HepG2 (cell line): ENCODE measurements at regions not wholly inside any gene's neighbourhood (a gene's known extent, or its start where the extent isn't known, plus 50 kb on each side); places are given as distances from the start of the nearest gene placed in this dataset.

Experiments used
- CREM ChIP-seq, 2 experiments: sonication (generic) in 1 of 2; formaldehyde crosslinking in 1 of 2; IDR thresholded peaks; 2 replicates each; pipeline versions ENCODE4 v1.4.0 to v1.6.1; 2016 to 2020; ENCODE audit warnings: antibody characterized with exemption in 1 of 2, mild to moderate bottlenecking in 1 of 2, missing genetic modification reagents in 1 of 2
- HMG20B ChIP-seq: conservative IDR thresholded peaks from 2 replicates; pipeline ENCODE4 v1.6.1; 2016; ENCODE audit warnings: missing genetic modification reagents, missing compliant biosample characterization
- LCORL ChIP-seq, 2 experiments: fragments of 450-650 bp in 1 of 2; sonication (generic) in 1 of 2; formaldehyde crosslinking in 1 of 2; IDR thresholded peaks; 2 replicates each; pipeline versions ENCODE4 v1.5.0 to v1.6.1; 2017 to 2020; ENCODE audit warnings: antibody characterized with exemption in 1 of 2, missing genetic modification reagents in 1 of 2
- MAX ChIP-seq: IDR thresholded peaks from 2 replicates; pipeline ENCODE4 v1.6.1; 2012; ENCODE audit warnings: inconsistent platforms
- MYNN ChIP-seq: sonication (generic); formaldehyde crosslinking; IDR thresholded peaks from 2 replicates; pipeline ENCODE4 v1.4.0; 2020; ENCODE audit warnings: mild to moderate bottlenecking, low read depth, missing genetic modification reagents
- POLR2A ChIP-seq, 2 experiments: IDR thresholded peaks; 2 replicates each; pipeline ENCODE4 v1.6.1; 2011; ENCODE audit warnings: low read depth in 2 of 2, low read length in 2 of 2, mild to moderate bottlenecking in 1 of 2, moderate library complexity in 1 of 2; ENCODE audit not compliant: insufficient read depth in 1 of 2
- SP1 ChIP-seq, 2 experiments: fragments of 450-650 bp in 1 of 2; sonication (generic) in 1 of 2; formaldehyde crosslinking in 1 of 2; IDR thresholded peaks; 2 replicates each; pipeline versions ENCODE4 v1.4.0 to v1.6.1; 2016 to 2020; ENCODE audit warnings: missing genetic modification reagents in 1 of 2
- TCF12 ChIP-seq, 2 experiments: fragments of 450-650 bp in 1 of 2; sonication (generic) in 1 of 2; formaldehyde crosslinking in 1 of 2; IDR thresholded peaks; 2 replicates each; pipeline versions ENCODE4 v1.6.1 to v1.8.0; 2017 to 2022; ENCODE audit warnings: antibody characterized with exemption in 1 of 2, mild to moderate bottlenecking in 1 of 2, missing genetic modification reagents in 1 of 2, moderate library complexity in 1 of 2
- ZBTB25 ChIP-seq: IDR thresholded peaks from 2 replicates; pipeline ENCODE4 v1.6.1; 2018; ENCODE audit warnings: missing genetic modification reagents
- ZKSCAN1 ChIP-seq: fragments of 150-350 bp; IDR thresholded peaks from 2 replicates; pipeline ENCODE4 v1.6.1; 2014; ENCODE audit warnings: low read length
- ZNF709 ChIP-seq: sonication (generic); formaldehyde crosslinking; IDR thresholded peaks from 2 replicates; pipeline ENCODE4 v1.5.0; 2020; ENCODE audit warnings: mild to moderate bottlenecking, missing genetic modification reagents
- ZNF816 ChIP-seq: sonication (generic); formaldehyde crosslinking; IDR thresholded peaks from 2 replicates; pipeline ENCODE4 v1.8.0; 2022; ENCODE audit warnings: missing genetic modification reagents, mild to moderate bottlenecking, borderline replicate concordance

- no peak for TF ChIP-seq ZNF816 (CRISPR knock-in tag)
- TF ChIP-seq ZKSCAN1 = no peak
- no peak for TF ChIP-seq SP1 (IDR thresholded peaks at IDR 0.05)
- TF ChIP-seq SP1 (CRISPR knock-in tag; IDR thresholded peaks at IDR 0.05) = no peak
- no peak for TF ChIP-seq ZBTB25
- TF ChIP-seq CREM (IDR thresholded peaks at IDR 0.05) = no peak
- no peak for TF ChIP-seq CREM (CRISPR knock-in tag; IDR thresholded peaks at IDR 0.05)
- TF ChIP-seq ZNF709 (CRISPR knock-in tag) = no peak
- no peak for TF ChIP-seq HMG20B
- no peak for TF ChIP-seq POLR2A (IDR thresholded peaks at IDR 0.05; ENCODE audit: insufficient read depth in 1 of 2, low read depth in 2 of 2, low read length in 2 of 2)
- TF ChIP-seq MAX = no peak
- no peak for TF ChIP-seq MYNN (CRISPR knock-in tag)
- TF ChIP-seq LCORL (IDR thresholded peaks at IDR 0.05) = no peak
- no peak for TF ChIP-seq LCORL (CRISPR knock-in tag; IDR thresholded peaks at IDR 0.05)
- no peak for TF ChIP-seq TCF12 (IDR thresholded peaks at IDR 0.05)
- TF ChIP-seq TCF12 (CRISPR knock-in tag; IDR thresholded peaks at IDR 0.05) = no peak
Observed at GRCh38 chr6:100135977-100136376, 142.0 kb upstream of the MCHR2 start.
